HG02840 (cell line): ENCODE measurements at regions not wholly inside any gene's neighbourhood (a gene's known extent, or its start where the extent isn't known, plus 50 kb on each side); places are given as distances from the start of the nearest gene placed in this dataset.

Source experiments
- ATAC-seq: cut with Tn5 transposase; IDR thresholded peaks from one replicate; pipeline ENCODE4 v1.9.1; 2021; ENCODE audit warnings: mild to moderate bottlenecking, moderate library complexity, moderate number of reproducible peaks; ENCODE audit not compliant: unreplicated experiment, low FRiP score

DNA sequence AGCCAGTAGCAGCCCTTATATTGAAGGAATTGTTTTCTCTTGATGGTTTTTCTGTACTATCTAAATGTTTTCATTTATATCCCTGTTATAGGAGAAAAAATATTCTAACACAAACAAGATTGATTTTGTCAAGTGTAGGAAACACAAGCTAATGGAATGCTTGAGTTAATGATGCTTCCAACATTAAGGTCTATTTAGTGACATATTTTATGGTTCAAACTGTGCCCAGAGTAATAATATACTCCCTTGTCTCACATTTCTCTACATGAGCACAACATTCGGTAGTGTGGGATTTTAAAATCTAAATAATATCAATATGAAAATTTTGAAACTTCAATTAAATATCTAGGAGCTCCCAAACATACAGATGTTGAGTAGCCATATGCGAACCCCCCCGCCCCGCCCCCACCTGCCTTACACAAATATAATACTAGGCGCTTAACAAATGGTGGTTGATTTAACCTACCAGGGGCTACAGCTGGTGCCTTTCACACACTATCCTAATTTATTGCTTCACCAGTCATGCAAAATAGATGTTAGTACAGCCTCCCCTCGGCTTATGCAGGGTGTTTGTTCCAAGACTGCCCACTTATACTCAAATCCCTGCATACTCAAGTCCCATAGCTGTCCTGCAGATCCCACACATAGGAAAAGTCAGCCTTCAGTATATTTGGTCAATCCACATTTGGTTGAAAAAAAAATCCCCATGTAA lies 124.1 kb upstream of the ACO1 start:
- no peak for ATAC-seq

GRCh38 chr9:32264170-32264864 lies 120.1 kb upstream of the ACO1 start:
- ATAC-seq, result no peak

- ATAC-seq, result no peak
Measured at GRCh38 chr9:32265037-32265436, 119.4 kb upstream of the ACO1 start.

DNA sequence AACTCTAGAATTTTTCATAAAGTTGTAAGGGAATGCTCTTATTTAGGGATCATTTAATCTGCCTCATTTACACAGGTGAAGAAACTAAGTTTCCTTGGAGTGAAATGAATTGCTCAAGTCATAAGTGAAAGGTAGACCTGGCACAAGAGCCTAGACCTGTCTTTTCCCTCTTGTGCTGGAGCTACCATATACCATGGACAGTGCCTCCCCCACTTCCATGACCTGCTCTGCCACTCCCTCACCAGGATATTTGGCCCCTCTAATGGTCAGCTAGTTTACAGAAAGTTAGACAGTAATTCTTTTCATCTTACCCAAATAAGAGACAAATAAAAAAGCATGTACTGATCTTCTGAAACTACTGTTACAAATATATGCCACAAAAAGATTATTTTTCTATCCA lies 105.5 kb upstream of the ACO1 start:
- ATAC-seq, result no peak

GRCh38 chr9:32289756-32290155 lies 94.7 kb upstream of the ACO1 start:
- ATAC-seq, result no peak

GRCh38 chr9:32291370-32291769 lies 93.1 kb upstream of the ACO1 start:
- ATAC-seq, result no peak

GRCh38 chr9:32292611-32293010 lies 91.8 kb upstream of the ACO1 start:
- ATAC-seq, result no peak

GRCh38 chr9:32293091-32293490 lies 91.4 kb upstream of the ACO1 start:
- no peak for ATAC-seq

- ATAC-seq, result no peak
Measured at GRCh38 chr9:32294106-32294505, 90.3 kb upstream of the ACO1 start.

DNA sequence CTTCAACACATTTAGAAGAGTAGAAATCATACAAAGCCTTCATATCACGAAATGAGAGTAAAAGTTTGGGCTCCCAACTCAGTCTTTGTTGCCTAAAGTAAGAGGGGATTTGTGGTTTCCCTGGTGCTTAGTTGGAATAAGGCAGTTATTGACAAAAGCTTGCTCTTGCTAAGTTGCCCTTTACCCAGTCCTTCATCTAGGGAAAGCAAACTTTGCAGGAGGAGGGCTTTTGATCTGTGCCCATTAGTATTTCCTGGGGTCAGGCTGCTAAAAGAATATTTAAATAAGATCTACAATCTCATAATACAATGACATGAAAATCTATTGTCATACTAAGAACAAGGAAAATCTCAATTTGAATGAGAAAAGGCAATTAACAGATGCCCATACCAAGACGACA lies 84.1 kb upstream of the ACO1 start:
- ATAC-seq, result no peak

- ATAC-seq, result no peak
Measured at GRCh38 chr9:32304495-32304894, 79.9 kb upstream of the ACO1 start.

DNA sequence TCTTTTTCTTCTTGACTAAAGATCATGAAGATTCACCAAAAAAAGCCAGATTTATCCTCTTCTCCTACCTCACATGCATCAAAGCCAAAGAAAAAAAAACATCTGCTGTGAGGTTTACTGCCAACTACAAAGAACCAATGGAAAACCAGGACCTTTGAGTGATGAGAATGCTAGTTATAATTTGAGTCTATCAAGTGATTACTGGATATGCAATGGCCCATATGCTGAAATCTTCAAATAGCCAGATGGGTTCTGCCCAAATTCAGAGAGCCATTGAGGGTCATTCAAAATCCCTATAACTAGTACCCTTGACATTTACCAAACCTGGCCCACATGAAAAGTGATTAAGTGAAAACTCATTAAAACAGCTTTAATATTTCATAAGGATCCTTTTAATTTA lies 78.4 kb upstream of the ACO1 start:
- no peak for ATAC-seq

DNA sequence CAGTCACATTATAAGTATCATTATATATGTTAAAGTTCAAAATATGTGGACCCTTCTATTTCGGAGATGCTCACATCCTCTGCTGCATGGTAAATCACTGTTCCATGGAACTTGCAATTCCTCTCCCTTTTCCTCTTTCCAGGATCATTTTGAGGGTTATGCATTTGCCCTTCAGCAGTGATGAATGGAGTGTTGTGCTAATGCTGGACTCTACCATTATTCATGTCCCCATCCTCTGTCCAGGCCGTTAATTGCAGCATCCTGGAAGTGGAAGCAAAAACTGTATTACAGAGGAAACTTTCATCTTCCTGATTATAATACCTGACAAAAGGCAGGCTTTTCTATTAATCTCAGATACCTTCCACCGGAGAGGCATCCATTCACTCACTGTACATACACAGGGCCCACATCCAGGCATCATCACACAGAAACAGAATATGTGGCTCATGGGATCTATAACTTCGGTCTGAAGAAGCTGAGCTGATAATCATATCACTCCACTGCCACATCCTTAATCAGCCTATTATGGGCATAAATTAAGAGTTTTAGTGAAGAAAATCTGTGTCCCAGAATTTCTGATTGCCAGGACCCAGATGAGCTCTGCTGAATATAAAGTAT lies 65.0 kb upstream of the ACO1 start:
- ATAC-seq, result no peak

DNA sequence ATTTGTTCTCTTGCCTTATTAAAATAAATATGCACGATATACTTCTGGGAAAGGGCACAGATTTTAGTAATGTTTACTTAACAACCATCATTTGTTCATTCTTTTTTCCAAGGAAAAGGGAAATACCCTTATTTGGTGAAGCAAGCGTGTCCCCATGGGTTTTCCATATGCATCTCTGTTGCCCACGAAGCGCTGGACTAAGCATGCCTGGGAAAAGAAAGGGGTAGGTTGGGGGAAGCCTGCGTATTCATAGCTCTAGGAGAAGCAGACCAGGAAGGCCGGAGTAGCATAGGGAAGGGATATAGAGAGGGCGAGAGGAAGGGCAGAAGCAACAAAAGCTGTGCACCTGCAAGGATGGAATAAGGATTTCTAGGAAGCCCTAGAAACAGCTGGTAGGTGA lies 61.8 kb upstream of the ACO1 start:
- no peak for ATAC-seq

DNA sequence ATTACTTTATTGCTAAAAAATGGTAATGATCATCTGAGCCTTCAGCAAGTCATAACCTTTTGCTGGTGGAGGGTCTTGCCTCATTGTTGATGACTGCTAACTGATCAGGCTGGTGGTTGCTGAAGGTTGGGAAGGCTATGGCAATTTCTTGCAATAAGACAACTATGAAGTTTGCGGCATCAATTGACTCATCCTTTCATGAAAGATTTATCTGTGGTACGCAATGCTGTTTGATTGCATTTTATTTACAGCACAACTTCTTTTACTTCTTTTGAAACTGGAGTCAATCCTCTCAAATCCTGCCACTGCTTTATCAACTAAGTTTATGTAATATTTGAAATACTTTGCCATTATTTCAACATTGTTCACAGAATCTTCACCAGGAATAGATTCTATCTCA lies 58.3 kb upstream of the ACO1 start:
- no peak for ATAC-seq

DNA sequence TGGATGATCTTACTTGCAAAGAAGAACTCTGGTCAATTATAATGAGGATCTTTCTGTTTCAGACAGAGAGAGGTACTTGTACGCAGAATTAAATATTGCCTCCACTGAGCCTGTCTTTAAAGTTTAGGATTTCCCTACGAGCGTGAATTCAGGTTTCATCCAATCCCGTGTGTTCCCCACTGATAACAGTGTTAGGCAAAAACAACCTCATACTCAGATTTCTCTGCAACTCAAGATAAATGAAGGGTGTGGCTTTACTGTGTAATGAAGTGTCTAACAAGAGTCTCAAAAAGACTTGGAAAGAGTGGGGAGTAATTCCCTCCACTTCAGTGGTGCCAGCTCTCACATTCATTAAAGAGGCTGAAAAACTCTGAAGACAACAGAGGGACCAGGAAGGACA lies 53.2 kb upstream of the ACO1 start:
- ATAC-seq, result no peak

DNA sequence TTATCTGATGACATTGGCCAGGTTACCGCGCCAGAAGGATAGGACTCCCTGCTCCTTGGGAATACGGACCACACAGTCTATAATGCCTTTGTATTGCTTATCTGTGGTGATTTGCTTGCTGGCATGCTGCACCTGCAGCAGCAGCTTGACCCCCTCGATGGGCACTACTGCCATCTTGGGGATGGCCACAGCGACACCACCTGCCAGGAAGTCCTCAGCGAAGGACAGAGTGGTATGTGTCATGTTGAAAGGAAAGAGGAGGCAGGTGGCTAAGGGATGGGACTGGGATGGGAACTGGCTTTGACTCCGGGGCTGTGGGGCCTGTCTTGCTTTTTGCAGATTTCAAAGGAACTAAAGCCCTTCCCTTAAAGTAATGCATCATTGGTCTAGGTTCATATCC lies 50.3 kb upstream of the ACO1 start:
- no peak for ATAC-seq
